NCI-H2171 (cell line): ENCODE measurements at regions not wholly inside any gene's neighbourhood (a gene's known extent, or its start where the extent isn't known, plus 50 kb on each side); places are given as distances from the start of the nearest gene placed in this dataset.

Experiments
- DNase-seq: peaks from one replicate; lab custom pipeline; 2025; lab: John Stamatoyannopoulos, UW

DNA sequence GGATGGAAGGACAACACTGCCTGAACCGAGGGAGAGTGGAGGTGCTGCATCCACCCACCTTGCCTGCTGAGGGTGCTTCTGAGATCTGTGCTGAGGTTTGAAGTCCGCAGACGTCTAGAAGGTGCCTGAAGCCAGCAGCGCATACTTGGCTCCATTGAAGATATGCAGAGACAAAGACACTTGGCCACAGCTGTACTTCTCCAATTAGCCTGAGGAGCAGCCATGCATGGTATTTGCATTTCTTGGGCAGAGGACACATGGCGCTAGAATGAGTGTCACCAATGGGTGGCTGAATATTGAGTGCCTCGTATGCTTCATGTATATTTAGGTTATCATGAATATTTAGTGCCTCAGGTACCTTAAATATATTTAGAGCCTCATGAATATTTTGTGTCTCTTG, 128.7 kb upstream of the ATP6AP2 start:
- no peak for DNase-seq

DNA sequence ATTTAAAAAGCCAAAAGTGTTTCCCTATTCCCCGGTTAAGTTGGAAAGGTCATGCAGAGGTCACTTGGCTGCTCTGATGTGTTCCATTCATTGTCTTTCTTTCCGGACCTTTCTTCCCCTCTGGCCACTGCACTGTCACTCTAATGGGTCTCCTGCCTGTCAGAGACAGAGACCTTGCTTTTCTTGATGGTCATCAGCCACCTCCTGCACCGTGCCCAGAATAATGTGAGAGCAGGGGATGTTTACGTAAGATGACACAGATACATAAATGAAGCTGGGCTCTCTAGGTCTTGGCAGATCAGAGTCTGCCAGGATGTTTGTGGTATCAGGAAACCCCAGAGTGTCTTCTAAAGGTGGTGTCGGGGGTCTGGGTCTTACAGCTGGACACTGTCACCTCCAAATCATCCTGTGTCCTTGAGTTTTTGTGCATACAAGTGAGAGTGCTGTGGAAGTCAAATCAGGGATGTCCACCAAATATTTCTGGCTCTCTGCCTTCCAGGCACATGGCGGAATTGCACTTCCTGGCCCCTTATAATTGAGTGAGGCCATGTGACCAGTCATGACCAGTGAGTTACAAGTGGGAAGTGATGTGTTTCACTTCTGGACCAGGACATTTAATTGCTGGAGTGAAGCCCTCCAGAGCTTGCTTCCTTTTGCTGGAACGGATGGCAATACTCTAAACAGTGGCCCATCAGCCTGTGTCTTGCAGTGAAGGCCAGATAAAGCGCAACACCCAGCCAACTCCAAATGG, 130.6 kb upstream of the ATP6AP2 start:
- DNase-seq: no peak

DNA sequence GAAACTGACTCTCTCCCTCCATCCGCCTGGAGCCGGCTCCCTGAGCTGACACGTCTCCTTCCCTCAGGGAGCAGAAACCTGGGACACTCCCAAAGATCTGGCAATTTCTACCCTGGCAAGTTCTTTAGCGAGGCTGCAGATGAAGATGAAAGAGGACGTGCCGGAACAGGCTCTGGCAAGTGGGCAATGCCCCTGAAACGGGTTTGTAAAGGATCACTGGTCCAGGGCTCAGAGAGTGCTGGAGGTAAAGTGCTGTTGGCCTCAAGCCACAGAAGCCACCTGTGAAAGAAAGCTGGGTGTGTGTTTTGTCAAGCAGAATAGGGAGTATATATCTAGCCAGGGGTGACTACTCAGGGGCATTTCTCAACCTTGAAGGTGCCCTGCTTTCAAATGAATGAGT, 131.4 kb upstream of the ATP6AP2 start:
- DNase-seq: no peak

DNA sequence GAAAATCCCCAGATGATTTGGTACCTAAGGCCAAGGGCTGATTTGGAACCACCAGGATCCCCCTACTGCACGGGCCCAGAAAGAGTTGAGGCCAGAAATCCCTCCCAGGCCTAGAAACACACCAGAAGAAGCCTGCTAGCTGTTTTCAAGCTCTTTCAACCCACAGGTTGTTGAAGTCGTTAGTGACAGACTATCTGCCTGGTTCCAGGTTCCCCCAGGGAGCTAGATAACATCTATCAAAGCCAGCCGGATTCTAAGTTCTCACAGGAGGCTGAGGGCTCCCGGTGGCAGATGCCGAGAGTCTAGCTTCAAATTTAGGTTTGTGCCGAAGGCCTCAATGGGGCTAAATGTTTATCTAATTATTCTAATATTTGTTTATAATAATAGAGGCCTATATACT, 132.0 kb upstream of the ATP6AP2 start:
- DNase-seq: no peak

DNA sequence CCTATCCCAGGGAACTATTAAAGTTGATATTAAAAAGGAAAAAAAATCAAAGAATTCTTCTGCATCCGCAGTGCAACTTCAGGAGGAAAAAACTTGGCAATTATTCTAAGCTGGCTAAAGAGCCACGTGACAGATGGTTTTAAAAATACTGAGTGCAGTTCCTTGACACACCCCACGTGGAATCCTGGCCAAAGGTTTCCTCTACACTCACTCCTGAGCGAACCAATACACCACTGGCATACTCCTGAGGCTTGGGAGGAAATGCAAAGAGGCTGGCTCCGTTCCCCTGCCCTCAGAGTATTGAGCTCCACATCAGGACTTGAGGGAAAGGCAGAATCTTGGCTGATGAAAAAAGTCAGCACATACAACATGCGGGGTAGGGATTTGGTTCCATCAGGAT, 133.8 kb upstream of the ATP6AP2 start:
- no peak for DNase-seq

DNA sequence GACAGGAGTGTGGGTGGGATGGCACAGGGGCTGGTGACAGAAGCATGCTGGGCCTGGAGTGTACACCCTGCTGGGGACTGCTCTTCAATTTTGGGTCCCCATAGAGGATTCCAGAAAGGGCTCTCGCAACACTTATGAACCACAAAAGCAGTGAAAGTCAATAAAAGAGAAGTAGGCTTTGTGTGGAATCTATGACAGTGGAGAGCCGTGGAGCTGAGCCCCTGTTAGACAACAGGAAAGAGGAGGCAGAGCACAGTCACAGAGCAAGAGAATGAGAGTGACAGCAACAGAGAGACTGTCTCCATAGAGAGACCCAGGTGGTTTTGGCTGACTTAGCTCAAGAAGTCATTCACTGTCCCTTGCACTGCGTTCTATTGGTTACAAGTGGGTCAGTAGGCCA, 135.1 kb upstream of the ATP6AP2 start:
- no peak for DNase-seq

DNA sequence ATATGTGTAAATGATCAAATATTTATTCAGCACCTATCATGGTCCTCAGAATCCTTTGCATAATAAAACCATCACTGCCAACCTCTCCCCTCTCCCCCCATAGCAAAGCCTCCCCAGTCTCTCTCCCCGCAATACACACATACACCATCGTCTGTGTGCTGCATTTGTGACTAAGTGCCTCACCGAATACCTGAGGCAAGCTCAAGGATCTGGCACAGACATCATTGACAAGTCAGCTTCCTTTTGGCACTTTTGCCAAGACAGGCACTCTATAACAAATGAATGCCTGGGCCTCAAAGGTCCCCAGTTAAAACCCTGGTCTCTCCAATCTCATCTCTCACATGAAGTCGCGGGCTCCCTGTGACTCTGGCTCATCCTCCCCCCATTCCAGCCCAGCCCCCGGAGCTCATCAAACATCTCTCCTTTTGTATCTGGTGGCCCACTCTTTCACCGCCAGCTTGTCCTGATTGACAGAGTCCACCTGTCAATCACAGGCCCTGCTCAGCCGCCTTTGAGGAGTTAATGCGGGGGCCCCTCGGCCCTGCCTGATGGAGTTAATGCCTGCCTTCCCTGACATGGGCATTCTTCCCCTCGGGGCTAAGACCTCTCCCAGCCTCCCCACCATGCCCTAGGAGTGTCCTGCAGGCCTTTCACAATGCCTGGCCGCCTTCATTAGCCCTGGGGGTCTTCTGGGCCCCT, 135.8 kb upstream of the ATP6AP2 start:
- DNase-seq: no peak

DNA sequence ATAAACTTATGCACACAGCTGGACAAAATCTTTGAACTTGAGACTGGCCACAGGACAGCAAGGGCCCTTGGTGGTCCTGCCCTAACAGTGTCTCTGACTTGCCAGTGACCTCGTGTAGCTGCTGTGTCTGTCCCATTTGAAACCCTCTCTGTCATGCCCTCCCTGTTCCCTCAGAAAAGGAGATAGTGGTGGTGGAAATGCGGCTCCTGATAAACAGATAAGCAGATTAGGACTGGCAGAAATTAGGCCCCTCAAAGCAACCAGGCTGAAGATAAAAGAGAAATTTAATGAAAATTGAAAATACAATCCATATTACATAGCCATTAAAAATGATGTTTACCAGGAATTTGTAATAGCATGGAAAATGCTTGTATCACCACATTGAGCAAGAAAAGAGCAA, 136.6 kb upstream of the ATP6AP2 start:
- DNase-seq: no peak

GRCh38 chrX:40440866-40441265, 139.9 kb upstream of the ATP6AP2 start:
- no peak for DNase-seq

DNA sequence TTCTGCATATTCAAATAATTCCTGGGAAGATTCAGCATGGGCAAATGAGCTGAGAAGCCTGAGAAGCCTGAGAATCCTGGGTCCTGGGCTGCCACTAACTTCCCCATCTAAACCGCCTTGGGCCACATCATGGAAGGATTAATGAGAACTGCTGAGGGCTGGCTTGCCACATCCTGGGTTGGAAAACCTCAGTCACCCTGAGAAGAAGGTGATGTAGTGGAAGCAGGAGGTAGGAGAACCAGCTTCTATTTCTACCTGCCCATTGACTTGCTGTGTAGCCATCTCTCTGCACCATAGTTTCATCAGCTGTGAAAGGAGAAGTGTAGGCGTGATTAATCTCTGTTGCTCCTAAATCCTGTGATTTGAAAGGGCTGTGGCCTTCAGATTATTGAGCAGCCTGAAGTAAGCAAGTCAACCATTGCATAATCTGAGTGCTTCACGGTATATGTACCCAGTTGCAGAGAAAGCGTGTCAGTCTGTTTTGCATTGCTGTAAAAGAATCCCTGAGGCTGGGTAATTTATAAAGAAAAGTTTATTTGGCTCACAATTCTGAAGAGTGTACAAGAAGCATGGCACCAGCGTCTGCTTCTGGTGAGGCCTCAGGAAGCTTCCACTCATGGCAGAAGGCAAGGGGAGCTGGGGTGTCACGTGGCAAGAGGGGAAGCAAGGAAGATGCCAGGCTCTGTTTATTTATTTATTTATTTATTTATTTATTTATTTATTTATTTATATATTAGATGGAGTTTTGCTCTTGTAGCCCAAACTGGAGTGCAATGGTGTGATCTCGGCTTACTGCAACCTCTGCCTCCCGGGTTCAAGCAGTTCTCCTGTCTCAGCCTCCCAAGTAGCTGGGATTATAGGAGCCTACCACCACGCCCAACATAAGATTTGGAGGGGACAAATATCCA, 140.9 kb upstream of the ATP6AP2 start:
- DNase-seq: no peak

- DNase-seq: no peak
Measured at GRCh38 chrX:40437348-40437747, 143.4 kb upstream of the ATP6AP2 start.

- peak; percentile 42 for DNase-seq
Measured at GRCh38 chrX:40434947-40435346, 145.8 kb upstream of the ATP6AP2 start.

- no peak for DNase-seq
Measured at GRCh38 chrX:40434443-40434842, 146.3 kb upstream of the ATP6AP2 start.

DNA sequence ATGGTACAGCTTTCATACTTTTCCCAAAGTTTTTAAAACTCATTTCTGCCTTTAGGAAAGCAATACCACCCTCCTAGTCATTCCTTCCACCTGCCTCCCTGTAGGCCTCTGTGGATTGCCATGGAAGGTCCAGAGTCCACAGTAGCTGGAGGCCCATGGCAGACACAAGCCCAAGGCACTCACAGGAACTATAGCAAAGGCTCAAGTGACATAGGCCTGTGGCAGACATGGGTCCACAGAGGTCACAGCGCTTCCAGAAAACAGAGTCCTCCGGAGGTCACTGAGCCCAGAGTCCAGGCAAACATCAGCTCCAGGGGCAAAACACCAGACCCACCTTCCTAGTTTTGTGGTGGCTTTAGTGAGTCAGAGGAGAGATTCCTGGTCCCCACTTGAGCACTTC, 147.6 kb upstream of the ATP6AP2 start:
- no peak for DNase-seq

- DNase-seq: no peak
Measured at GRCh38 chrX:40424259-40424658, 156.5 kb upstream of the ATP6AP2 start.

DNA sequence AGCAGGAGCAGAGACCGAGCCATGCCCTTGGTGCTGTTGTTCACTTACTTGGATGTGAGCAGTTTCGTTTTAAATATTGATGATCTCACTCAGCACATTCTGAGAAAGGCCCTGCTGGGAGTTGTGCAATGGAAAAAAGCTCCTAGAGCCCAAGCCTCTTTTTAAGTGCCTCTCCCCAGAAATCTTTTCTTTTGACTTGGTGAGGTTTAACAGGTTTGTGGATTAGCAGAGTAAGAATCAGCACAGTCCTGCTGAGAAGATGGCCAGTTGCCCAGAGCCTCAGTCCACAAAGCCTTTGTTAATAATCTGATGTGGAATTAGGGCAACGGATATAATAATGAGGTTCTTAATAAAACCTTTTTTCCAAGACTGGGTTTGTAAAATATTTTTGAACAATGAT, 157.5 kb upstream of the ATP6AP2 start:
- no peak for DNase-seq

GRCh38 chrX:40422021-40422420, 158.7 kb upstream of the ATP6AP2 start:
- DNase-seq: no peak

GRCh38 chrX:40420899-40421729, 159.7 kb upstream of the ATP6AP2 start:
- DNase-seq: no peak

GRCh38 chrX:40418813-40419195, 162.0 kb upstream of the ATP6AP2 start:
- no peak for DNase-seq

DNA sequence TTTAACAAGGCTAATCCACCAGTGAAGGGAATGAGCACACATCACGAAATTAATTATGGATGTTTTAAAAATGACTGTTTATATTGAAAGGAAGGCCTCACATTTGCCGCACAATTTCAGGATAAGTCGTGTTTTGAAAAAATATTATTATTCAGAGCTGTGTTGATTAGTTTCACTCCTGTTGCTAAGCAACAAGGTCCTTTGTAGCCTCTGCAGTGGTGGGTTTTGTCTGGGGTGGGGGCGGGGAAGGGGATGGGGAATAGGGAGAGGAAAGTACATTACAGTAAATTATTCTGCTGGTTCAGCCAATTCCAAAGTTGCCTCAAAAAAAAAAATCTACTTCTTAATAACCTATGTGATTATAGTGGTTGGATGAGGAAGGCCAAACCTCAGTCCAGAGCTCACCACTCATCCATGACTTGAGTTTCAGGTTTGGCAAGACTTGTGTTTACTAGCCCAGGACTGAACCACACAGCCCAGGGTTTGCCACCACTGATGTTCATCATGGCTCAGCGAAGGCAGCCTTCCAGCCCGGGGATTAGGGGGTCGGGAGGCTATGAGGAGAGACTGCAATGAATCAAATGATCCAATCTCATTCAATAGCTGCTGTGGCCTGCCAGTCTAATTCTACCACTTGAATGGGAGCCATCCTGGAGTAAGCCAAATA, 162.5 kb upstream of the ATP6AP2 start:
- no peak for DNase-seq

GRCh38 chrX:40415675-40416074, 165.1 kb upstream of the ATP6AP2 start:
- DNase-seq: no peak
